Sigmoid colon (tissue), 4 donors: ENCODE measurements at regions not wholly inside any gene's neighbourhood (a gene's known extent, or its start where the extent isn't known, plus 50 kb on each side); places are given as distances from the start of the nearest gene placed in this dataset.

Experiments used
- EP300 ChIP-seq, 4 donors: sonication (generic); formaldehyde crosslinking; IDR thresholded peaks; one replicate each; pipeline ENCODE4 v1.6.1; 2017; ENCODE audit warnings: antibody characterized with exemption in 4 of 4
- POLR2A ChIP-seq, 2 donors: fragments of 450-650 bp; IDR thresholded peaks; one replicate each; pipeline ENCODE4 v1.6.1; 2016; ENCODE audit warnings: antibody characterized with exemption in 2 of 2, mild to moderate bottlenecking in 2 of 2, moderate library complexity in 2 of 2
- POLR2AphosphoS5 ChIP-seq, 4 donors: sonication (generic); formaldehyde crosslinking; IDR thresholded peaks; one replicate each; pipeline ENCODE4 v1.6.1; 2017; ENCODE audit warnings: antibody characterized with exemption in 4 of 4
- TF ChIP-seq, protein P1 (sequence below), 4 experiments: fragments of 450-650 bp in 3 of 4; fragments of 200-600 bp in 1 of 4; IDR thresholded peaks; one replicate each; pipeline ENCODE4 v1.5.1; 2016 to 2019; ENCODE audit warnings: antibody characterized with exemption in 4 of 4, mild to moderate bottlenecking in 3 of 4, moderate library complexity in 2 of 4

DNA sequence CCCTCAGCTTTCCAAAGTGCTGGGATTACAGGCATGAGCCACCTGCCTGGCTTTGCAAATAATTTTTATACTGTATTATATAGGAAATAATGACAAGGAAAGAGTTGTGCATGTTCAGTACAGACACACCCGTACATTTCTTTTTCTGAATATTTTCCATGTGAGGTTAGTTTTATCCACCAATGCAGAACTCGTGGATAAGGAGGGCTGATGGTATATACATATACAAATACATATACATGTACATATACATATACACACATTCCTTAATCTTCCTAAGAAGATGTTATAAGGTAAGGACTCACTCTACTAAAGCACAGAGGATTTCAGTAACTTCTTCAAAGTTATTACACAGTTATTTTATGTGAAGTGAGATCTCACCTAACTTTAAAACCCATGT, 925.8 kb downstream of the C4orf33 start:
- TF ChIP-seq EP300 (IDR thresholded peaks at IDR 0.05) (no peak), POLR2A (IDR thresholded peaks at IDR 0.05) (no peak), POLR2AphosphoS5 (IDR thresholded peaks at IDR 0.05) (no peak)
- TF ChIP-seq, protein P1, sequence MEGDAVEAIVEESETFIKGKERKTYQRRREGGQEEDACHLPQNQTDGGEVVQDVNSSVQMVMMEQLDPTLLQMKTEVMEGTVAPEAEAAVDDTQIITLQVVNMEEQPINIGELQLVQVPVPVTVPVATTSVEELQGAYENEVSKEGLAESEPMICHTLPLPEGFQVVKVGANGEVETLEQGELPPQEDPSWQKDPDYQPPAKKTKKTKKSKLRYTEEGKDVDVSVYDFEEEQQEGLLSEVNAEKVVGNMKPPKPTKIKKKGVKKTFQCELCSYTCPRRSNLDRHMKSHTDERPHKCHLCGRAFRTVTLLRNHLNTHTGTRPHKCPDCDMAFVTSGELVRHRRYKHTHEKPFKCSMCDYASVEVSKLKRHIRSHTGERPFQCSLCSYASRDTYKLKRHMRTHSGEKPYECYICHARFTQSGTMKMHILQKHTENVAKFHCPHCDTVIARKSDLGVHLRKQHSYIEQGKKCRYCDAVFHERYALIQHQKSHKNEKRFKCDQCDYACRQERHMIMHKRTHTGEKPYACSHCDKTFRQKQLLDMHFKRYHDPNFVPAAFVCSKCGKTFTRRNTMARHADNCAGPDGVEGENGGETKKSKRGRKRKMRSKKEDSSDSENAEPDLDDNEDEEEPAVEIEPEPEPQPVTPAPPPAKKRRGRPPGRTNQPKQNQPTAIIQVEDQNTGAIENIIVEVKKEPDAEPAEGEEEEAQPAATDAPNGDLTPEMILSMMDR (IDR thresholded peaks at IDR 0.05): no peak
